ENCODE measurements at regions not wholly inside any gene's neighbourhood (a gene's known extent, or its start where the extent isn't known, plus 50 kb on each side); places are given as distances from the start of the nearest gene placed in this dataset.

DNA sequence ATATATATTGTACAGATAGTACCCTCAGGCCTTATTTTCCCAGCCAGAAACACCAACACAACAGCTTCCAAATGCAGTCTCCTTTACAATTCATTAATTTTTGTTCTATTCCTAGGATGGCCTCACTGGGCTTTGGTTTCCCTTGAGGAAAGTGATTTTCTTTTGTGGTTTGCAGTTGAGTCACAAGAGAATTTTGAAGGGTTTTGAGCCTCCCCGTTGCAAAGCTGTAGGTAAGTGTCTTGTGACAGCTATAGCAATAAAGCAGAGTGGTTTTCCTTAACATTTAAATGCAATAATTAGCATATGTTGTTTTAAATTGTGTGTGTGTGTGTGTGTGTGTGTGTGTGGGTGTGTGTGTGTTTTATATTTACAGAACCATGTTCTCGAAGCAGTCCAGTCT lies 54.1 kb upstream of the WDR17 start:
- H3K9me3 ChIP-seq (ENCODE audit: control insufficient read depth in 2 of 2, low read length in 2 of 2), result no peaks in the 10 kb centered on the region
- no peak overlapping the region for H3K4me3 ChIP-seq (ENCODE audit: low read length in 2 of 2)
- no peaks in the 10 kb centered on the region for H3K36me3 ChIP-seq (ENCODE audit: control insufficient read depth in 2 of 2, insufficient read depth in 2 of 2, low read length in 2 of 2)
- H3K9ac ChIP-seq (ENCODE audit: low read length in 2 of 2), result no peak overlapping the region
- no peaks in the 10 kb centered on the region for H3K4me1 ChIP-seq (ENCODE audit: control insufficient read depth, insufficient read depth, low read length)
- no peaks in the 10 kb centered on the region for H3K27me3 ChIP-seq (ENCODE audit: control insufficient read depth in 1 of 2, insufficient read depth in 2 of 2, low read length in 2 of 2)
- H3K27ac ChIP-seq (ENCODE audit: low read length), result no peak overlapping the region

DNA sequence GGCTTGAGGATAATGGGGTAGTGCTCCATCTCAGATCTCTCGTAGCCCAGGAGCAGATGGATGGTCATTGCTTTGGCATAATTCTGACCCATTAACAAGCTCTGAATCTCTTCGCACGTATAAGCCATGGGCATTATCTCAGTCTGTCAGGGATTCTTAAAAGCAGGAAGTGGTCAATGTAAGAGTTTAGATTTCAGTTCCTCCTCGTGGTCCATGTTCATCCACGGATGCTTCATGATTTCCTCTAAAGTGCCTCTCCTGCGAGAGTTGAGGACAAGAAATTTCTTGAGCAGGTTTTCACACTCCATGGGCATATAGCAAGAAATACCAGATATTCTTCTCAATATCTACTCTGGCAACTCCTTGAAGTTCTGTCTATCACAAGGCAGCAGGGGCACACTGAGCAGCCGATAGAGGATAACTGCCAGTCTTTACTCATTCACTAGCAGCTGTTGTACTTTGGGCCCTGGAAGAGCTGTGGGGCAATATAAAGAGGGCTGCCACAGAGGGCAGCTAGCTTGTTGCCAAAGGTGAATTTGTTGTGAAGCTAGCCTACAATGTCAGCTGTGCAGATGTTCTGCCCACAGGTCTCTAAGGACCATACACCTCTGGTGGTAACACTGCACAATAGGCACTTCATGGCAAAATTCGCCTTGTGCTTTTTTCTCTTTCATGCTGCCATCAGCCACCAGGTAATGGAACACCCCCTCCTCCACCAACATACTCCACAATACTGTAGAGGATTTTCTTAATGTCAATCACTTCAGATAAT lies 52.0 kb upstream of the WDR17 start:
- H3K36me3 ChIP-seq (ENCODE audit: control insufficient read depth in 2 of 2, insufficient read depth in 2 of 2, low read length in 2 of 2), result no peaks in the 10 kb centered on the region
- no peak overlapping the region for H3K9ac ChIP-seq (ENCODE audit: low read length in 2 of 2)

GRCh38 chr4:176014583-176015108 lies 51.0 kb upstream of the WDR17 start:
- Histone ChIP-seq H3K36me3 (ENCODE audit: control insufficient read depth in 2 of 2, insufficient read depth in 2 of 2, low read length in 2 of 2) (no peaks in the 10 kb centered on the region), H3K27ac (ENCODE audit: low read length) (no peak overlapping the region), H3K9me3 (ENCODE audit: control insufficient read depth in 2 of 2, low read length in 2 of 2) (no peaks in the 10 kb centered on the region), H3K4me1 (ENCODE audit: control insufficient read depth, insufficient read depth, low read length) (no peaks in the 10 kb centered on the region), H3K9ac (ENCODE audit: low read length in 2 of 2) (no peak overlapping the region), H3K4me3 (ENCODE audit: low read length in 2 of 2) (no peak overlapping the region), H3K27me3 (ENCODE audit: control insufficient read depth in 1 of 2, insufficient read depth in 2 of 2, low read length in 2 of 2) (no peaks in the 10 kb centered on the region)

More for the DNA sequence above, 52.0 kb upstream of the WDR17 start:
- H3K27me3 ChIP-seq (ENCODE audit: control insufficient read depth in 1 of 2, insufficient read depth in 2 of 2, low read length in 2 of 2), result no peaks in the 10 kb centered on the region
- no peak overlapping the region for H3K4me3 ChIP-seq (ENCODE audit: low read length in 2 of 2)
- H3K9me3 ChIP-seq (ENCODE audit: control insufficient read depth in 2 of 2, low read length in 2 of 2), result no peaks in the 10 kb centered on the region
- no peaks in the 10 kb centered on the region for H3K4me1 ChIP-seq (ENCODE audit: control insufficient read depth, insufficient read depth, low read length)
- H3K27ac ChIP-seq (ENCODE audit: low read length), result no peak overlapping the region
